SK-N-MC (cell line): ENCODE measurements at regions not wholly inside any gene's neighbourhood (a gene's known extent, or its start where the extent isn't known, plus 50 kb on each side); places are given as distances from the start of the nearest gene placed in this dataset.
"Not testable (repeated sequence)": the region's sequence is repeated elsewhere in the genome, so short reads cannot be mapped to it uniquely, and the experiment has no call there.

Experiments used
- EZH2 ChIP-seq: fragments of 200-600 bp; sonication (generic); IDR thresholded peaks from one replicate; pipeline ENCODE4 v1.6.1; 2017; ENCODE audit warnings: antibody characterized with exemption
- FOXP2 ChIP-seq: optimal IDR thresholded peaks from 2 replicates; pipeline ENCODE3; 2011; ENCODE audit warnings: mild to moderate bottlenecking, moderate library complexity; ENCODE audit not compliant: insufficient read depth; ENCODE audit errors: extremely low read length, control extremely low read depth
- POLR2AphosphoS5 ChIP-seq: IDR thresholded peaks from 2 replicates; pipeline ENCODE4 v1.6.1; 2012; ENCODE audit warnings: mild to moderate bottlenecking, low read depth, low read length, borderline replicate concordance

DNA sequence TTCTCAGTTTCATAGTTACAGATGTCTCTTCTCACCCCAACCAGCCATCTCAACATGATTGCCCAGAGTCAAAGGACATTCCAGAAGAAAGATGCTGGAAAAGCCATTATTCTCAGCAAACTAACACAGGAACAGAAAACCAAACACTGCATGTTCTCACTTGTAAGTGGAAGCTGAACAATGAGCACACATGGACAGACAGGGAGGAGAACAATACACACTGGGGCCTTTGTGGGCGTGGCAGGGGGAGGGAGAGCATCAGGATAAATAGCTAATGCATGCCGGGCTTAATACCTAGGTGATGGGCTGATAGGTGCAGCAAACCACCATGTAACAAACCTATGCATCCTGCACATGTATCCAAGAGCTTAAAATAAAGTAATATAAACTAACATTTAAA is 437.8 kb upstream of the TUSC1 start:
- not testable (repeated sequence) for TF ChIP-seq EZH2, POLR2AphosphoS5, FOXP2
